ENCODE measurements at regions not wholly inside any gene's neighbourhood (a gene's known extent, or its start where the extent isn't known, plus 50 kb on each side); places are given as distances from the start of the nearest gene placed in this dataset.

DNA sequence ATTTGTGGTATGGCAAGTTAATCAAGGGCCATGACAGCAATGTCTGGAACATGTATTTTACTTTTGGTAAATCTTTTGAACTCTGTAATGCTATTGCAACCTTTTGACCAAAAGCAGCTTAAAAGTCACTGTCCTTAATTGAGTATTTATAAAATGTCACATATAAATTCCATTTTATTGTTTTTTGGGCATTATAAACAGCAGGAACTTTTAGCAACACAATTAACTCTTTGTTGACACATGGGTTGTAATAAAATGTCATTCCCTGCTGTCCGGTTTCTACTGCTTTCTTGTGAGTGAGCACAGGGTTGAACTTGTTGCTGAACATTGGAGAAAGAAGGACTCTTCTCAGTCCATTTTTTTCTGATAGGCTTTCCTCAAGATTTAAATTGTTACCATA, 1923.1 kb downstream of the PCDH9 start:
- H4K20me1 ChIP-seq (ENCODE audit: control insufficient read depth, insufficient read depth, insufficient read length) = no peaks in the 10 kb centered on the region
- H3K27me3 Mint-ChIP-seq (ENCODE audit: low read depth) = no peaks in the 10 kb centered on the region
- no peak overlapping the region for H3K4ac ChIP-seq (ENCODE audit: low read depth, low read length)
- no peaks in the 10 kb centered on the region for H3K79me1 ChIP-seq (ENCODE audit: insufficient read depth, low read depth, low read length, poor library complexity, severe bottlenecking)
- no peaks in the 10 kb centered on the region for H3K27me3 ChIP-seq (ENCODE audit: insufficient read depth, low read length)
- H2AFZ ChIP-seq (ENCODE audit: low read length) = no peak overlapping the region
- H2BK20ac ChIP-seq (ENCODE audit: low read depth, low read length, poor library complexity, severe bottlenecking) = no peak overlapping the region
- no peak overlapping the region for H3K56ac ChIP-seq (ENCODE audit: insufficient read length, low read depth, low read length)
- H3K79me2 ChIP-seq (ENCODE audit: insufficient read depth, low read length) = no peaks in the 10 kb centered on the region
- H3K9ac ChIP-seq (ENCODE audit: extremely low read depth, insufficient read length, low read length) = no peak overlapping the region
- H3K18ac ChIP-seq (ENCODE audit: insufficient read length, low read depth, low read length) = no peak overlapping the region
- H4K91ac ChIP-seq (ENCODE audit: insufficient read length, low read depth, low read length) = no peak overlapping the region
- no peaks in the 10 kb centered on the region for H3K23me2 ChIP-seq (ENCODE audit: insufficient read length, low read depth, low read length, poor library complexity, severe bottlenecking)
- WGBS (ENCODE audit: extremely low coverage, insufficient read length, low lambda C conversion rate) = no CpG with 5 or more reads among the region's 1 CpG
- no peak overlapping the region for H4K5ac ChIP-seq (ENCODE audit: insufficient read length, low read depth, low read length)
- H3K27ac ChIP-seq (ENCODE audit: insufficient read length, low read depth, low read length) = no peak overlapping the region
- H3K9me3 ChIP-seq (ENCODE audit: control insufficient read depth, low read depth, low read length) = no peaks in the 10 kb centered on the region
- H4K8ac ChIP-seq (replicated peaks; ENCODE audit: insufficient read length, low read depth, low read length) = no peak overlapping the region
- H3K4me3 Mint-ChIP-seq = no peak overlapping the region
- H2BK15ac ChIP-seq (ENCODE audit: low read depth, low read length) = no peak overlapping the region
- H3K27ac Mint-ChIP-seq = no peak overlapping the region
- peaks cover 7 to 24% (median 9%) of the 10 kb centered on the region in 3 experiments; a peak in 6 of 7 replicates for H3K36me3 Mint-ChIP-seq (ENCODE audit: insufficient read depth in 1 of 3, low read depth in 3 of 3)
- H2AK5ac ChIP-seq (ENCODE audit: insufficient read length, low read length) = no peak overlapping the region
- TF ChIP-seq, protein P1, sequence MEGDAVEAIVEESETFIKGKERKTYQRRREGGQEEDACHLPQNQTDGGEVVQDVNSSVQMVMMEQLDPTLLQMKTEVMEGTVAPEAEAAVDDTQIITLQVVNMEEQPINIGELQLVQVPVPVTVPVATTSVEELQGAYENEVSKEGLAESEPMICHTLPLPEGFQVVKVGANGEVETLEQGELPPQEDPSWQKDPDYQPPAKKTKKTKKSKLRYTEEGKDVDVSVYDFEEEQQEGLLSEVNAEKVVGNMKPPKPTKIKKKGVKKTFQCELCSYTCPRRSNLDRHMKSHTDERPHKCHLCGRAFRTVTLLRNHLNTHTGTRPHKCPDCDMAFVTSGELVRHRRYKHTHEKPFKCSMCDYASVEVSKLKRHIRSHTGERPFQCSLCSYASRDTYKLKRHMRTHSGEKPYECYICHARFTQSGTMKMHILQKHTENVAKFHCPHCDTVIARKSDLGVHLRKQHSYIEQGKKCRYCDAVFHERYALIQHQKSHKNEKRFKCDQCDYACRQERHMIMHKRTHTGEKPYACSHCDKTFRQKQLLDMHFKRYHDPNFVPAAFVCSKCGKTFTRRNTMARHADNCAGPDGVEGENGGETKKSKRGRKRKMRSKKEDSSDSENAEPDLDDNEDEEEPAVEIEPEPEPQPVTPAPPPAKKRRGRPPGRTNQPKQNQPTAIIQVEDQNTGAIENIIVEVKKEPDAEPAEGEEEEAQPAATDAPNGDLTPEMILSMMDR (conservative IDR thresholded peaks at IDR 0.05) = no peak
- H2BK12ac ChIP-seq (ENCODE audit: insufficient read length, low read depth, low read length) = no peak overlapping the region
- no peak overlapping the region for H2BK120ac ChIP-seq (ENCODE audit: low read depth, low read length, poor library complexity, severe bottlenecking)
- no peak overlapping the region for H3T11ph ChIP-seq (ENCODE audit: low read length)
- no peak for DNase-seq
- no peak overlapping the region for H3K4me2 ChIP-seq (ENCODE audit: insufficient read depth, insufficient read length, low read length)
- no peak overlapping the region for H3K14ac ChIP-seq (ENCODE audit: insufficient read depth, low read length)
- H3K4me1 Mint-ChIP-seq = no peaks in the 10 kb centered on the region
- no peaks in the 10 kb centered on the region for H3K4me1 ChIP-seq (ENCODE audit: insufficient read depth, low read length)
- H2BK5ac ChIP-seq (ENCODE audit: insufficient read length, low read length) = no peak overlapping the region
- no peak overlapping the region for H3K23ac ChIP-seq (ENCODE audit: insufficient read length, low read depth, low read length)
- peaks cover 15 to 19% of the 10 kb centered on the region in 2 experiments; a peak in 4 of 5 replicates for H3K9me3 Mint-ChIP-seq
